H1 (cell line): ENCODE measurements at regions not wholly inside any gene's neighbourhood (a gene's known extent, or its start where the extent isn't known, plus 50 kb on each side); places are given as distances from the start of the nearest gene placed in this dataset.

Experiments used
- EZH2 ChIP-seq: fragments of 200-600 bp; sonication (generic); IDR thresholded peaks from 2 replicates; pipeline ENCODE4 v1.7.1; 2012; ENCODE audit warnings: low read depth, mild to moderate bottlenecking, moderate library complexity, low read length, inconsistent platforms; ENCODE audit not compliant: severe bottlenecking
- JUND ChIP-seq: IDR thresholded peaks from 2 replicates; pipeline ENCODE4 v1.6.1; 2011; ENCODE audit warnings: mild to moderate bottlenecking, improper control_type of control experiment, low read length
- MAX ChIP-seq: IDR thresholded peaks from 2 replicates; pipeline ENCODE4 v1.6.1; 2012; ENCODE audit warnings: inconsistent platforms
- POLR2A ChIP-seq, 2 experiments: IDR thresholded peaks; 1 replicate in 1 of 2; 2 replicates in 1 of 2; pipeline ENCODE4 v1.6.1; 2011; ENCODE audit warnings: low read depth in 2 of 2, low read length in 2 of 2, mild to moderate bottlenecking in 2 of 2; ENCODE audit errors: control extremely low read depth in 1 of 2
- RXRA ChIP-seq: IDR thresholded peaks from 2 replicates; pipeline ENCODE4 v1.6.1; 2011; ENCODE audit warnings: low read depth, mild to moderate bottlenecking, low read length, moderate library complexity; ENCODE audit not compliant: insufficient read depth
- TCF12 ChIP-seq: IDR thresholded peaks from 2 replicates; pipeline ENCODE4 v1.6.1; 2011; ENCODE audit warnings: low read depth, mild to moderate bottlenecking, low read length
- TF ChIP-seq, protein P1 (sequence below), 3 experiments: IDR thresholded peaks; 1 replicate in 2 of 3; 2 replicates in 1 of 3; pipeline versions ENCODE4 v1.5.1 to v1.6.1; 2011; ENCODE audit warnings: low read length in 3 of 3, mild to moderate bottlenecking in 3 of 3, inconsistent platforms in 2 of 3, low read depth in 1 of 3, moderate library complexity in 1 of 3; ENCODE audit not compliant: insufficient read depth in 1 of 3; ENCODE audit errors: control extremely low read depth in 1 of 3

DNA sequence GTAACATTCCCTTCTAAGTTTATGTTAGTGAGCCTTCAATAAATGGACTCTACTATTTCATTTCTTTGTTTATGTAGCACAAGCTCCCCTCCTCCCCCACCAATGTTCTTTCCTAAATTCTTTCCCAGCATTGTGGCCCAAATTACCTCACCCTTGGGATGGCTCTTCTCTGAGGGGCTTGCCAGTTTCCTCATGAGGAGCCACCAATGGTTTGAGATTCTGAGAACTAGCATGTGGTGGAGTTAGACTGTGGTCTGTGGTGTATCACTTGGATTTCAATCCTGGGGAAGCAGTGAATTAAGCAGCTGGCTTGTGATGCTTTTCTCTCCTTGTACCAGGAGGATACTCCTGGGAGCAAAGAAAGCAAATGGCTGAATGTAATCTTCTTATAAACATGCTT is 50.0 kb upstream of the NPHP3 start:
- TF ChIP-seq, protein P1, sequence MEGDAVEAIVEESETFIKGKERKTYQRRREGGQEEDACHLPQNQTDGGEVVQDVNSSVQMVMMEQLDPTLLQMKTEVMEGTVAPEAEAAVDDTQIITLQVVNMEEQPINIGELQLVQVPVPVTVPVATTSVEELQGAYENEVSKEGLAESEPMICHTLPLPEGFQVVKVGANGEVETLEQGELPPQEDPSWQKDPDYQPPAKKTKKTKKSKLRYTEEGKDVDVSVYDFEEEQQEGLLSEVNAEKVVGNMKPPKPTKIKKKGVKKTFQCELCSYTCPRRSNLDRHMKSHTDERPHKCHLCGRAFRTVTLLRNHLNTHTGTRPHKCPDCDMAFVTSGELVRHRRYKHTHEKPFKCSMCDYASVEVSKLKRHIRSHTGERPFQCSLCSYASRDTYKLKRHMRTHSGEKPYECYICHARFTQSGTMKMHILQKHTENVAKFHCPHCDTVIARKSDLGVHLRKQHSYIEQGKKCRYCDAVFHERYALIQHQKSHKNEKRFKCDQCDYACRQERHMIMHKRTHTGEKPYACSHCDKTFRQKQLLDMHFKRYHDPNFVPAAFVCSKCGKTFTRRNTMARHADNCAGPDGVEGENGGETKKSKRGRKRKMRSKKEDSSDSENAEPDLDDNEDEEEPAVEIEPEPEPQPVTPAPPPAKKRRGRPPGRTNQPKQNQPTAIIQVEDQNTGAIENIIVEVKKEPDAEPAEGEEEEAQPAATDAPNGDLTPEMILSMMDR (IDR thresholded peaks at IDR 0.05; ENCODE audit: control extremely low read depth in 1 of 3, insufficient read depth in 1 of 3, low read depth in 1 of 3, low read length in 3 of 3) = no peak
- TF ChIP-seq POLR2A (IDR thresholded peaks at IDR 0.05; ENCODE audit: control extremely low read depth in 1 of 2, low read depth in 2 of 2, low read length in 2 of 2) = no peak
- no peak for TF ChIP-seq TCF12
- TF ChIP-seq MAX = no peak
- TF ChIP-seq EZH2 = no peak
- TF ChIP-seq JUND = no peak
- TF ChIP-seq RXRA = no peak
